Activated T-cell treated with anti-CD3 and anti-CD28 coated beads, Interleukin-2, amount 50 U/mL, for 1 hour (primary cell): ENCODE measurements at regions not wholly inside any gene's neighbourhood (a gene's known extent, or its start where the extent isn't known, plus 50 kb on each side); places are given as distances from the start of the nearest gene placed in this dataset.
"Not testable (repeated sequence)": the region's sequence is repeated elsewhere in the genome, so short reads cannot be mapped to it uniquely, and the experiment has no call there.

Experiments used
- DNase-seq: peaks from one replicate; pipeline ENCODE4 v3.0.0-alpha.2; 2020

DNA sequence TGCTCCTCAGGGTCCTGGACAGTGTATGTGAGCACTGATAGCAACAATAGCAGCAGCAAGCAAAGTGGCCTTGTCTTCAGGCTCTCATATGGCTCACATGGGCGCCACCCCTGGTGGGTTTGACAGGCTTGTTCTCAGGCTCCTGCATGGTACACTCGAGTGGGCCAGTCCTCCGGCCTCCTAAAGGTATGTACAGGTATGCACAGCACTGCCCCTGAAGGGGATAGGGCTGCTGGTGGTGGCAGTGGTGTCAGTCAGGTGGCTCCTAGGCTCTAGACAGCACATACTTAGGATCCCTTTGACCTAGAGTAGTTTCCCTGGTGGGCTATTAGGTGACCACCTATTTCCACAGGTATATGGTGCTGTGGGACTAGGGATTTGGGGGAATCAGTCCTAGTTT, 79.8 kb downstream of the LGALS9B start:
- not testable (repeated sequence) for DNase-seq

DNA sequence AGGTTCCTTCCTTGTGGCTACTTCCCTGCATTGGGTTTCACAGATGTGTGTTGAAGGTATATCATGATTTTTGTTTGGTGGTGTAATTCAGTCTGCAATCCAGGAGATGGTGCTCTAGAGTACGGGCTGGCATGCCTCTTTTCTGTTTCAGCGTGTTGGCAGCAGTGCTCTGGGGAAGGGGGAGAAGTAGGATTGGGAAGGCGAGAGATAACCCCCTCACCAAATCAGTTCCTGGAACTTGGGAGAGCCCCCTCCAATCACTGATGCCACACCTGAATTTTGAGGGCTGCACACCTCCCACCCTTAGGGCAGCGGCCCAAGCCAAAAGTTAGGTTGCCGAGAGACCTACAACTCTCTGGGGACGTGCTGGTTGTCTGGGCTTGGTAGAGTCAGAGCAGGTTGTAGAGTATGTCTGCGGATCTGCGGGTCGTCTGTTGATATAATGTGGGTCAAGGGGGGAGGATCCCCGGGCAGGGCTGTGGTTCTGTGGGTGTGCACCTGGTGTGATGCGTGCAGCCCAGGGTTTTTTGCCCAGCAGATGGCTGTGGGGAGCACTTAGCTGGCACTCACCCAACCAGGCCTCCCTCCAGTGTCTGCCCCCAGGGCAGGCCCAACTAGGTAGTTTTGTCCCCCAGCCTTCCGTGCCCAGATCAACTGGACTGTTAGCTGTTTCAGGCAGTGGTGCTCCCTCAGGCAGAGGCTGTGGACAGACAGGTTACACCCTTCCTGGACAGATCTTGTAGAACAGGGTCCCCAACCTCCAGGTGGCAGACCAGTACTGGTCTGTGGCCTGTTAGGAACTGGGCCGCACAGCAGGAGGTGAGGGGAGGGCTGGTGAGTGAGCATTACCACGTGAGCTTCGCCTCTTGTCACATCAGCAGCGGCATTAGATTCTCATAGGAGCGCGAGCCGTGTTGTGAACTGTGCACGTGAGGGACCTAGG, 85.7 kb downstream of the LGALS9B start:
- peak; percentile 31 for DNase-seq

DNA sequence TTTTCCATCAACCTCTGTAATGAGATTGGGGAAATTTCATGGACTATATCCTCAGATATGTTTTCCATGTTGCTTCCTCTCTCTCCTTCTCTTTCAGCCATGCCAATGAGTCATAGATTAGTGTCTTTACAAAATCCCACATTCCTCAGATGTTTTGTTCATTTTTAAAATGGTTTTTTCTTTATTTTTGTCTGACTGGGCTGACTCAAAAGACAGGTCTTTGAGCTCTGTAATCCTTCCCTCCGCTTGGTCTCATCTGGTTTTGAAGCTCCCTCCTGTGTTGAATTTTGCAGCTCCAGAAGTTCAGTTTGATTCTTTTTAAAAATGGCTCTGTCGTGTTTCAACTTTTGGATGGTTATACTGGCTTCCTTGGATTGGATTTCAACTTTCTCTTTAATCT, 86.7 kb downstream of the LGALS9B start:
- DNase-seq: not testable (repeated sequence)

DNA sequence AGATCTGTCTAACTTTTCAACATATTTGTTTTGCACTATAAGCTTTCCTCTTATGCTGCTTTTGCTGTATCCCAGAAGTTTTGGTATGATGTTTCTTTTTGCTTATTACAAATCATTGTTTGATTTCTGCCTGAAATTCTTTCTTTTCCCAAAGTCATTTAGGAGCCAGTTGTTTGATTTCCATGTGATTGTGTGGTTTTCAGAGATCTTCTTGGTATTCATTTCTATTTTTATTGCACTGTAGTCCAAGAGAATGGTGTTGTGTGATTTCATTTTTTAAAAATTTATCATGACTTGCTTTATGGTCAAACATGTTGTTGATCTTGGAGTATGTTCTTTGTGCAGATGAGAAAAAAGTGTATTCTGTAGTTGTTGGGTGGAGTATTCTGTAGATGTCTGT, 88.1 kb downstream of the LGALS9B start:
- DNase-seq: not testable (repeated sequence)

DNA sequence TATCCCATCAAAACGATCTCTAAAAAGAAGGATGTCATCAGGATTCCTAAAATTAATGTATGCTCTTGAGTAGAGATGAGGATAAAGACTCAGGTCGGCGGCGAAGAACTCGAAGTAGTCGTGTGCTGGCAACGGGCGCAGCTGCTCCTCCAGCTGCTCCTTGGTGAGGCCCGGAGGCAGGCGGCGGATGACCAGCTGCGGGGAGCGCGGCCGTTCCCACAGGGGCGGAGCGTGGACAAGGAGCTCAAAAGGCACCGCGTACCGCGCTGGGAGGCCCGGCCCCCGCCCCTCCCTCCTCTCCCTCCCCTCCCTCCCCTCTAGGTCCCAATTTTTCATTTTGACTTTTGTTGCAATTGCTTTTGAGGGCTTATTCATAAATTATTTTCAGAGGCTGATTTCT, 90.7 kb downstream of the LGALS9B start:
- not testable (repeated sequence) for DNase-seq

DNA sequence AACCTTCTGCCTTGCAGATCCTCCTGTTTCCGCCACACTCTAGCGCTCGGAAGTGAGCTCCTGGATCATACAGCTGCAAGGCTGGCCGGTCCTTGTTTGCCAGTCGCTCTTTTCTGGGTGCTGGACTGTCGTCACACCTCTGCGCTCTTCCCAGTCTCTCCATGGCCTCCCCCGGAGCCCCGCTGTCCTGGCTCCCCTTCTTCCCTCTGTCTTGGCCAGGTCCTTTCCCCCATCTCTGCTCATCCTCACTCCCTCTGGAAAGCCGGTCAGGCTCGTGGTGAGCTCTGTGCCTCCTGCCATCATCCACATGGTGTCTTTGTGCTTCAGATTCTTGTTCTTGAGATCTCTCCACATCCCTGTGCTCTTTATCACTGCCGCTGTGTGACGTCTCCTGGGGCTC, 91.6 kb downstream of the LGALS9B start:
- not testable (repeated sequence) for DNase-seq
